Natural killer cell (primary cell): ENCODE measurements at regions not wholly inside any gene's neighbourhood (a gene's known extent, or its start where the extent isn't known, plus 50 kb on each side); places are given as distances from the start of the nearest gene placed in this dataset.

ENCODE experiments used
- ATAC-seq, 3 donors: fragments of 150-1000 bp in 2 of 3; fragments of 200-7000 bp in 1 of 3; cut with Tn5 transposase; 1 replicate in 1 of 3; 2 replicates in 2 of 3; pipeline ENCODE4 v1.10.0; 2021; ENCODE audit warnings: mild to moderate bottlenecking in 2 of 3, moderate library complexity in 2 of 3
- DNase-seq, 2 donors: peaks; one replicate each; pipeline versions ENCODE4 v3.0.0 to v3.0.0-alpha.2; 2013 to 2021; ENCODE audit warnings: mixed read lengths in 1 of 2
- H3K27ac ChIP-seq: one replicate; pipeline ENCODE4 v1.5.1; 2013; ENCODE audit warnings: mild to moderate bottlenecking, low read length
- H3K27me3 ChIP-seq: one replicate; pipeline ENCODE4 v1.6.1; 2013; ENCODE audit warnings: low read length; ENCODE audit not compliant: control insufficient read depth, insufficient read depth
- H3K36me3 ChIP-seq: one replicate; pipeline ENCODE4 v1.6.1; 2013; ENCODE audit warnings: low read length; ENCODE audit not compliant: control insufficient read depth, insufficient read depth
- H3K4me1 ChIP-seq: one replicate; pipeline ENCODE4 v1.6.1; 2013; ENCODE audit warnings: low read length; ENCODE audit not compliant: control insufficient read depth, insufficient read depth
- H3K4me3 ChIP-seq: one replicate; pipeline ENCODE4 v1.5.1; 2013; ENCODE audit warnings: low read length
- H3K9me3 ChIP-seq: one replicate; pipeline ENCODE4 v1.6.1; 2013; ENCODE audit warnings: low read length; ENCODE audit not compliant: control insufficient read depth, insufficient read depth
- H3K27ac Mint-ChIP-seq, 2 donors: one replicate each; pipeline ENCODE4 v1.8.0; 2022; ENCODE audit warnings: mild to moderate bottlenecking in 2 of 2, mixed read lengths in 2 of 2, moderate library complexity in 1 of 2
- H3K27me3 Mint-ChIP-seq, 2 donors: one replicate each; pipeline ENCODE4 v1.8.0; 2022; ENCODE audit warnings: low read depth in 2 of 2, mixed read lengths in 2 of 2
- H3K36me3 Mint-ChIP-seq: one replicate; pipeline ENCODE4 v1.8.0; 2022; ENCODE audit warnings: mixed read lengths
- H3K4me1 Mint-ChIP-seq, 2 donors: one replicate each; pipeline ENCODE4 v1.8.0; 2022; ENCODE audit warnings: mixed read lengths in 2 of 2
- H3K4me3 Mint-ChIP-seq: one replicate; pipeline ENCODE4 v1.8.0; 2022; ENCODE audit warnings: mild to moderate bottlenecking, moderate library complexity, mixed read lengths
- H3K9me3 Mint-ChIP-seq, 2 donors: one replicate each; pipeline ENCODE4 v1.8.0; 2022; ENCODE audit warnings: mixed read lengths in 2 of 2
- CTCF ChIP-seq: fragments of 200-600 bp; IDR thresholded peaks from one replicate; pipeline ENCODE4 v1.8.0; 2022; ENCODE audit warnings: antibody characterized with exemption
- WGBS: methylation state at CpG from one replicate; pipeline ENCODE4 v1.1.7; 2013; ENCODE audit warnings: missing lambda C conversion rate; ENCODE audit not compliant: insufficient coverage; 5-methylcytosine and 5-hydroxymethylcytosine counted together
- intact Hi-C: fragments of 100-400 bp; cut with micrococcal nuclease; formaldehyde crosslinking; loops from one replicate; pipeline ENCODE4 v1.14.2; 2022

GRCh38 chr20:11020712-11021111, 346.9 kb upstream of the JAG1 start:
- Mint-ChIP-seq H3K36me3 (no peaks in the 10 kb centered on the region), H3K9me3 (peaks cover 3 to 5% of the 10 kb centered on the region in 2 donors), H3K4me3 (no peak overlapping the region), H3K27ac (no peak overlapping the region), H3K27me3 (peaks cover 0 to 4% of the 10 kb centered on the region in 2 donors), H3K4me1 (no peaks in the 10 kb centered on the region)
- intact Hi-C loops: no loop called here
- H3K9me3 ChIP-seq: peaks cover 4% of the 10 kb centered on the region
- H3K27ac ChIP-seq: no peak overlapping the region
- TF ChIP-seq CTCF: no peak
- WGBS: 93% methylated on average over 1 of the region's 1 CpG
- ATAC-seq (no peak), DNase-seq (no peak)
- no peak overlapping the region for H3K4me3 ChIP-seq
- H3K27me3 ChIP-seq: no peaks in the 10 kb centered on the region
- no peaks in the 10 kb centered on the region for H3K4me1 ChIP-seq
- H3K36me3 ChIP-seq: no peaks in the 10 kb centered on the region

DNA sequence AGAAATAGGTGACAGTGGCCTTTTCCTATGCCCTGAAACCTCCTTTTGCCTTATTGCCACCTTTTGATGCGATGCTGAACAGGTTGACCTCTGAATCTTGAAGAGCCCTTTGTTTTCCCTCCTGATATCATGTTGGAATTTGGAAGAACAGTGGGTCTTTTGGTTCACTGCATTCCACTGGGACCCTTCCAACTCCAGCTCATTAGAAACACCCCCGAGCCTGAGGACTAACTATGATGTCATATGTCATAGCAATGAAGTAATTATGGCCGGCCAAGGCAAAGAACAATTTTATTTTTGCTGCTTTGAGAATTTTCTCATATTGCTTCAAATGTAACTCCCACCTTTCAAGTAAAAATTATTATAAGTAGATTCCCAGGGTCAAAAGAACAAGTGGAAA, 353.4 kb upstream of the JAG1 start:
- Histone ChIP-seq H3K36me3 (no peaks in the 10 kb centered on the region), H3K27me3 (no peaks in the 10 kb centered on the region), H3K27ac (no peak overlapping the region), H3K4me1 (no peaks in the 10 kb centered on the region), H3K4me3 (no peak overlapping the region), H3K9me3 (no peaks in the 10 kb centered on the region)
- H3K4me3 Mint-ChIP-seq: no peak overlapping the region
- intact Hi-C loops: no loop called here
- no peak for ATAC-seq
- no peaks in the 10 kb centered on the region for H3K36me3 Mint-ChIP-seq
- no peak for TF ChIP-seq CTCF
- no peak overlapping the region for H3K27ac Mint-ChIP-seq
- no peaks in the 10 kb centered on the region for H3K4me1 Mint-ChIP-seq
- H3K9me3 Mint-ChIP-seq: peaks cover 5 to 9% of the 10 kb centered on the region in 2 donors
- H3K27me3 Mint-ChIP-seq: no peaks in the 10 kb centered on the region
- DNase-seq: no peak
- 63% methylated on average over 2 of the region's 3 CpGs for WGBS

DNA sequence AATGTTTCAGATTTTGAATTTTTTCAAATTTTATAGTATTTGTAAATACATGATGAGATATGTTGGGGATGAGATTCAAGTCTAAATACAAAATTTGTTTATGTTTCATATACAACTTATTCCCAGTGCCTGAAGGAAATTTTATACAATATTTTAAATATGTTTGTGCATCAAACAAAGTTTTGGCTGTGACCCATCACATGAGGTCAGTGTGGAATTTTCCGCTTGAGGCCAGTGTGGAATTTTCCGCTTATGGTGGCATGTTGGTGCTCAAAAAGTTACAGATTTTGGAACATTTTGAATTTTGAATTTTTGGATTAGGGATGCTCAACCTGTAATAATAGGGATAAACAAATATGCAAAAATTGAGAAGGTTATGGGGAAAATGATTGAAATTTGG, 356.6 kb upstream of the JAG1 start:
- no peaks in the 10 kb centered on the region for H3K36me3 Mint-ChIP-seq
- H3K9me3 ChIP-seq: no peaks in the 10 kb centered on the region
- TF ChIP-seq CTCF: no peak
- no peak overlapping the region for H3K4me3 Mint-ChIP-seq
- no peak overlapping the region for H3K27ac Mint-ChIP-seq
- no peaks in the 10 kb centered on the region for H3K4me1 ChIP-seq
- intact Hi-C loops: no loop called here
- WGBS: 93% methylated on average over 2 of the region's 2 CpGs
- no peaks in the 10 kb centered on the region for H3K27me3 Mint-ChIP-seq
- DNase-seq (no peak), ATAC-seq (no peak)
- no peaks in the 10 kb centered on the region for H3K4me1 Mint-ChIP-seq
- H3K36me3 ChIP-seq: no peaks in the 10 kb centered on the region
- H3K27me3 ChIP-seq: no peaks in the 10 kb centered on the region
- H3K9me3 Mint-ChIP-seq: peaks cover 12 to 15% of the 10 kb centered on the region in 2 donors
- H3K27ac ChIP-seq: no peak overlapping the region
- no peak overlapping the region for H3K4me3 ChIP-seq

GRCh38 chr20:11031300-11031699, 357.5 kb upstream of the JAG1 start:
- Mint-ChIP-seq H3K4me3 (no peak overlapping the region), H3K9me3 (peaks cover 12 to 13% of the 10 kb centered on the region in 2 donors), H3K4me1 (no peaks in the 10 kb centered on the region), H3K27ac (no peak overlapping the region), H3K27me3 (no peaks in the 10 kb centered on the region), H3K36me3 (no peaks in the 10 kb centered on the region)
- DNase-seq (no peak), ATAC-seq (no peak)
- Histone ChIP-seq H3K4me3 (no peak overlapping the region), H3K27me3 (no peaks in the 10 kb centered on the region), H3K27ac (no peak overlapping the region), H3K9me3 (no peaks in the 10 kb centered on the region), H3K36me3 (no peaks in the 10 kb centered on the region), H3K4me1 (no peaks in the 10 kb centered on the region)
- intact Hi-C loops: no loop called here
- WGBS: 77% methylated on average over 2 of the region's 2 CpGs
- no peak for TF ChIP-seq CTCF
